ENCODE measurements at regions not wholly inside any gene's neighbourhood (a gene's known extent, or its start where the extent isn't known, plus 50 kb on each side); places are given as distances from the start of the nearest gene placed in this dataset.

DNA sequence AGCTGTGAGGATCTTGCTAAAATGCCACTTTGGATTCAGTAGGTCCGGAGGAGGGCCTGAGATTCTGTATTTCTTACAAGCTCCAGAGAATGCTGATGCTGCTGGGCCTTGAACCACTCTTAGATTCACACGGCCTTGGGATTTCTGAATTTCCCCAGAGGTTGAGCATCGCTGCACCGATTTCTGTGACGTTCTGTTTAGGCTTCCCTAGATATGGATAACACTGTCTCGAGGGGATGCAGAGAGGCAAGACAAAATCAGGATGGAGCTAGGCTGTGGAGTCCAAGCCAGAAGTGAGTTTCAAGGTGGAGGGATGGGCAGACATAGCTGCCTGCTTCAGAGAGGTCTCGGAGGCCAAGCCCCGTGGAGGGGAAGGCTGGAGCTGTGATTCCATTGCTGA, 415.9 kb upstream of the PROX1 start:
- TF ChIP-seq EZH2 (optimal IDR thresholded peaks at IDR 0.05; ENCODE audit: low read depth, low read length) (no peak), EZH2phosphoT487 (IDR thresholded peaks at IDR 0.05; ENCODE audit: low read length) (no peak)
- TF ChIP-seq, protein P1, sequence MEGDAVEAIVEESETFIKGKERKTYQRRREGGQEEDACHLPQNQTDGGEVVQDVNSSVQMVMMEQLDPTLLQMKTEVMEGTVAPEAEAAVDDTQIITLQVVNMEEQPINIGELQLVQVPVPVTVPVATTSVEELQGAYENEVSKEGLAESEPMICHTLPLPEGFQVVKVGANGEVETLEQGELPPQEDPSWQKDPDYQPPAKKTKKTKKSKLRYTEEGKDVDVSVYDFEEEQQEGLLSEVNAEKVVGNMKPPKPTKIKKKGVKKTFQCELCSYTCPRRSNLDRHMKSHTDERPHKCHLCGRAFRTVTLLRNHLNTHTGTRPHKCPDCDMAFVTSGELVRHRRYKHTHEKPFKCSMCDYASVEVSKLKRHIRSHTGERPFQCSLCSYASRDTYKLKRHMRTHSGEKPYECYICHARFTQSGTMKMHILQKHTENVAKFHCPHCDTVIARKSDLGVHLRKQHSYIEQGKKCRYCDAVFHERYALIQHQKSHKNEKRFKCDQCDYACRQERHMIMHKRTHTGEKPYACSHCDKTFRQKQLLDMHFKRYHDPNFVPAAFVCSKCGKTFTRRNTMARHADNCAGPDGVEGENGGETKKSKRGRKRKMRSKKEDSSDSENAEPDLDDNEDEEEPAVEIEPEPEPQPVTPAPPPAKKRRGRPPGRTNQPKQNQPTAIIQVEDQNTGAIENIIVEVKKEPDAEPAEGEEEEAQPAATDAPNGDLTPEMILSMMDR (IDR thresholded peaks at IDR 0.05; ENCODE audit: low read length), result no peak

Data from MM.1S (cell line).